WTC11 (cell line): ENCODE measurements at regions not wholly inside any gene's neighbourhood (a gene's known extent, or its start where the extent isn't known, plus 50 kb on each side); places are given as distances from the start of the nearest gene placed in this dataset.

ENCODE experiments used
- ATAC-seq: fragments of 200-7000 bp; cut with Tn5 transposase; 2 replicates; pipeline ENCODE4 v1.10.0; 2021; ENCODE audit warnings: mild to moderate bottlenecking, moderate library complexity
- CTCF ChIA-PET: fragments of 300-600 bp; sonication (Branson Sonifier 250); formaldehyde crosslinking; loops from one replicate; lab custom pipeline; 2021; ENCODE audit warnings: antibody characterized with exemption; lab: Charles Lee
- POLR2A ChIA-PET: fragments of 350-600 bp; sonication (Branson Sonifier 250); formaldehyde crosslinking; loops from one replicate; lab custom pipeline; 2021; ENCODE audit warnings: antibody characterized with exemption; lab: Charles Lee
- DNase-seq: peaks from one replicate; pipeline ENCODE4 v3.0.0; 2021; ENCODE audit warnings: low spot score
- H3K27ac Mint-ChIP-seq: 2 replicates; pipeline ENCODE4 v1.8.0; 2021; ENCODE audit warnings: mixed read lengths
- H3K27me3 Mint-ChIP-seq: 2 replicates; pipeline ENCODE4 v1.8.0; 2021; ENCODE audit warnings: low read depth, mild to moderate bottlenecking, moderate library complexity, mixed read lengths
- H3K36me3 Mint-ChIP-seq: 2 replicates; pipeline ENCODE4 v1.8.0; 2021; ENCODE audit warnings: mixed read lengths
- H3K4me1 Mint-ChIP-seq: 2 replicates; pipeline ENCODE4 v1.8.0; 2022; ENCODE audit warnings: mixed read lengths
- H3K4me3 Mint-ChIP-seq: 2 replicates; pipeline ENCODE4 v1.8.0; 2021; ENCODE audit warnings: mild to moderate bottlenecking, moderate library complexity, mixed read lengths
- H3K9me3 Mint-ChIP-seq: 2 replicates; pipeline ENCODE4 v1.8.0; 2021; ENCODE audit warnings: mixed read lengths
- E2F1 ChIP-seq: sonication (generic); formaldehyde crosslinking; IDR thresholded peaks from 2 replicates; pipeline ENCODE4 v1.8.0; 2022; ENCODE audit warnings: mild to moderate bottlenecking, missing genetic modification reagents
- E2F4 ChIP-seq: sonication (generic); formaldehyde crosslinking; IDR thresholded peaks from 2 replicates; pipeline ENCODE4 v1.8.1; 2022; ENCODE audit warnings: low read depth, mild to moderate bottlenecking, moderate library complexity, missing genetic modification reagents, borderline replicate concordance
- GTF2I ChIP-seq: fragments of 250-450 bp; sonication (Bioruptor Pico); conservative IDR thresholded peaks from 2 replicates; pipeline ENCODE4 v1.4.0; 2021; ENCODE audit warnings: mild to moderate bottlenecking
- MXD4 ChIP-seq: fragments of 250-450 bp; sonication (Bioruptor Pico); IDR thresholded peaks from 2 replicates; pipeline ENCODE4 v1.8.0; 2021; ENCODE audit warnings: mild to moderate bottlenecking, moderate library complexity, borderline replicate concordance
- NR2C2 ChIP-seq: sonication (generic); formaldehyde crosslinking; IDR thresholded peaks from 2 replicates; pipeline ENCODE4 v1.8.0; 2022; ENCODE audit warnings: mild to moderate bottlenecking, missing genetic modification reagents
- RELA ChIP-seq: sonication (generic); formaldehyde crosslinking; IDR thresholded peaks from 2 replicates; pipeline ENCODE4 v1.8.1; 2022; ENCODE audit warnings: missing genetic modification reagents, mild to moderate bottlenecking, borderline replicate concordance
- TCF7 ChIP-seq: sonication (generic); formaldehyde crosslinking; IDR thresholded peaks from 2 replicates; pipeline ENCODE4 v1.8.0; 2022; ENCODE audit warnings: mild to moderate bottlenecking, low read depth, missing genetic modification reagents, moderate library complexity
- TEAD4 ChIP-seq: sonication (generic); formaldehyde crosslinking; IDR thresholded peaks from 2 replicates; pipeline ENCODE4 v1.8.0; 2022; ENCODE audit warnings: mild to moderate bottlenecking, missing genetic modification reagents
- TP53 ChIP-seq: sonication (generic); formaldehyde crosslinking; IDR thresholded peaks from 2 replicates; pipeline ENCODE4 v1.8.1; 2023; ENCODE audit warnings: mild to moderate bottlenecking, missing genetic modification reagents
- USF1 ChIP-seq: sonication (generic); formaldehyde crosslinking; IDR thresholded peaks from 2 replicates; pipeline ENCODE4 v1.8.0; 2022; ENCODE audit warnings: mild to moderate bottlenecking, missing genetic modification reagents
- ZBTB43 ChIP-seq: sonication (generic); formaldehyde crosslinking; IDR thresholded peaks from 2 replicates; pipeline ENCODE4 v1.8.1; 2023; ENCODE audit warnings: mild to moderate bottlenecking, missing genetic modification reagents
- ZNF138 ChIP-seq: sonication (generic); formaldehyde crosslinking; conservative IDR thresholded peaks from 2 replicates; pipeline ENCODE4 v1.8.1; 2022; ENCODE audit warnings: mild to moderate bottlenecking, moderate library complexity, missing genetic modification reagents
- ZNF232 ChIP-seq: sonication (generic); formaldehyde crosslinking; IDR thresholded peaks from 2 replicates; pipeline ENCODE4 v1.8.0; 2022; ENCODE audit warnings: mild to moderate bottlenecking, missing genetic modification reagents
- ZNF263 ChIP-seq: sonication (generic); formaldehyde crosslinking; IDR thresholded peaks from 2 replicates; pipeline ENCODE4 v1.8.1; 2022; ENCODE audit warnings: low read depth, mild to moderate bottlenecking, moderate library complexity, missing genetic modification reagents
- TF ChIP-seq, protein P1 (sequence below): sonication (generic); formaldehyde crosslinking; IDR thresholded peaks from 2 replicates; pipeline ENCODE4 v1.8.1; 2023; ENCODE audit warnings: mild to moderate bottlenecking, missing genetic modification reagents, borderline replicate concordance
- TF ChIP-seq, protein P2 (sequence below): sonication (generic); formaldehyde crosslinking; IDR thresholded peaks from 2 replicates; pipeline ENCODE4 v1.8.0; 2023; ENCODE audit warnings: missing genetic modification reagents
- TF ChIP-seq, protein P3 (sequence below): sonication (generic); formaldehyde crosslinking; IDR thresholded peaks from 2 replicates; pipeline ENCODE4 v1.8.0; 2022; ENCODE audit warnings: mild to moderate bottlenecking, missing genetic modification reagents

- no peak for TF ChIP-seq ZNF263
- no peak for TF ChIP-seq GTF2I (CRISPR knock-in tag)
- no peak for TF ChIP-seq TP53
- no peak overlapping the region for H3K27ac Mint-ChIP-seq
- no peak for ATAC-seq
- no peak overlapping the region for H3K4me3 Mint-ChIP-seq
- H3K4me1 Mint-ChIP-seq: peaks cover 24% of the 10 kb centered on the region
- H3K9me3 Mint-ChIP-seq: peaks cover 6% of the 10 kb centered on the region
- H3K27me3 Mint-ChIP-seq: peaks cover 17% of the 10 kb centered on the region
- no peaks in the 10 kb centered on the region for H3K36me3 Mint-ChIP-seq
- ChIA-PET CTCF (interaction anchor here (0.7 to 1.1 kb wide), 2 partner anchors 18 to 224 kb away, joined by 4 read pairs; no protein-coding TSS in a partner anchor), POLR2A (no interaction called here)
- no peak for DNase-seq
Measured at GRCh38 chr21:41593760-41594138, 85.8 kb upstream of the TMPRSS2 start.

DNA sequence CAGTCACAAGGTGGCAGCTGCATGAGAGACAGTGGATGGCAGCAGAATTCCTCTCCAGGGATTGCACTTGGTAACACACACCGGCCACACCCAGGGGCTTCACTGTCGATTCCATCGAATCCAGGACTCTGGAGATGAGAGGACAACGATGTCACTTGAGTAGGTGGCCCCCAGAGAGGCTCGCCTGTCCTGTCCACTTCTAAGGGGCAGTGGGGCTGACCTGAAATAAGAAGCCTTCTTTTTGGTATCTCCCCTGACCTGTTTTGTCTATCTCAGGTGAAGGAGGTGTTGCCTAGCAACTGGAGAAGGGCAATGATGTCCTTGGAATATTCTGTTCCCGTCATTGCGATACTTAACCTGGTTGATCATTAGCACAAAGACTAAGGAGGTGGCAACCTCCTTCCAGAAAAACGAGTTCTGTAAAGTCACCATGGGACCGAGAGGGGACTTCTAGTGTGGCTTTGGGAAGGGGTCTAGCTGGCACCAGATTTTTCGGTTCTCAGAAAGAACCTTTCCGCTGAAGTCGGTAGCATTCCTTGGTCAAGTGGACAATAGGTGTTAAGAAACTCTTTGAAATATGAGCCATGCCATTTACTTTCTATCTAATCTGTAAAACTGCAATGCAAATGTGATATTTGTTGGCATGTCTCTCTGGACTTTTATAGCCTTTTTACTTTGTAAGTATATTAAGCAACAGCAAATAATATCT, 85.2 kb upstream of the TMPRSS2 start:
- CTCF ChIA-PET: interaction anchor here (0.7 to 1.1 kb wide), 2 partner anchors 19 to 224 kb away, joined by 4 read pairs; no protein-coding TSS in a partner anchor
- DNase-seq (no peak), ATAC-seq (no peak)
- POLR2A ChIA-PET: no interaction called here
- H3K27me3 Mint-ChIP-seq: peaks cover 17% of the 10 kb centered on the region
- TF ChIP-seq NR2C2: no peak
- TF ChIP-seq ZNF138 (CRISPR knock-in tag): no peak
- no peak overlapping the region for H3K4me3 Mint-ChIP-seq
- no peaks in the 10 kb centered on the region for H3K36me3 Mint-ChIP-seq
- peaks cover 24% of the 10 kb centered on the region for H3K4me1 Mint-ChIP-seq
- no peak overlapping the region for H3K27ac Mint-ChIP-seq
- H3K9me3 Mint-ChIP-seq: peaks cover 10% of the 10 kb centered on the region

GRCh38 chr21:41589620-41590175, 81.7 kb upstream of the TMPRSS2 start:
- Mint-ChIP-seq H3K9me3 (peaks cover 20% of the 10 kb centered on the region), H3K4me1 (peaks cover 20% of the 10 kb centered on the region), H3K27me3 (peaks cover 15% of the 10 kb centered on the region), H3K36me3 (no peaks in the 10 kb centered on the region), H3K27ac (no peak overlapping the region), H3K4me3 (no peak overlapping the region)
- TF ChIP-seq ZBTB43 (CRISPR knock-in tag) (no peak), RELA (CRISPR knock-in tag) (no peak), USF1 (no peak), ZNF232 (CRISPR knock-in tag) (no peak), E2F4 (no peak), MXD4 (no peak), TEAD4 (no peak), TCF7 (CRISPR knock-in tag) (no peak), E2F1 (CRISPR knock-in tag) (no peak)
- TF ChIP-seq, protein P1, sequence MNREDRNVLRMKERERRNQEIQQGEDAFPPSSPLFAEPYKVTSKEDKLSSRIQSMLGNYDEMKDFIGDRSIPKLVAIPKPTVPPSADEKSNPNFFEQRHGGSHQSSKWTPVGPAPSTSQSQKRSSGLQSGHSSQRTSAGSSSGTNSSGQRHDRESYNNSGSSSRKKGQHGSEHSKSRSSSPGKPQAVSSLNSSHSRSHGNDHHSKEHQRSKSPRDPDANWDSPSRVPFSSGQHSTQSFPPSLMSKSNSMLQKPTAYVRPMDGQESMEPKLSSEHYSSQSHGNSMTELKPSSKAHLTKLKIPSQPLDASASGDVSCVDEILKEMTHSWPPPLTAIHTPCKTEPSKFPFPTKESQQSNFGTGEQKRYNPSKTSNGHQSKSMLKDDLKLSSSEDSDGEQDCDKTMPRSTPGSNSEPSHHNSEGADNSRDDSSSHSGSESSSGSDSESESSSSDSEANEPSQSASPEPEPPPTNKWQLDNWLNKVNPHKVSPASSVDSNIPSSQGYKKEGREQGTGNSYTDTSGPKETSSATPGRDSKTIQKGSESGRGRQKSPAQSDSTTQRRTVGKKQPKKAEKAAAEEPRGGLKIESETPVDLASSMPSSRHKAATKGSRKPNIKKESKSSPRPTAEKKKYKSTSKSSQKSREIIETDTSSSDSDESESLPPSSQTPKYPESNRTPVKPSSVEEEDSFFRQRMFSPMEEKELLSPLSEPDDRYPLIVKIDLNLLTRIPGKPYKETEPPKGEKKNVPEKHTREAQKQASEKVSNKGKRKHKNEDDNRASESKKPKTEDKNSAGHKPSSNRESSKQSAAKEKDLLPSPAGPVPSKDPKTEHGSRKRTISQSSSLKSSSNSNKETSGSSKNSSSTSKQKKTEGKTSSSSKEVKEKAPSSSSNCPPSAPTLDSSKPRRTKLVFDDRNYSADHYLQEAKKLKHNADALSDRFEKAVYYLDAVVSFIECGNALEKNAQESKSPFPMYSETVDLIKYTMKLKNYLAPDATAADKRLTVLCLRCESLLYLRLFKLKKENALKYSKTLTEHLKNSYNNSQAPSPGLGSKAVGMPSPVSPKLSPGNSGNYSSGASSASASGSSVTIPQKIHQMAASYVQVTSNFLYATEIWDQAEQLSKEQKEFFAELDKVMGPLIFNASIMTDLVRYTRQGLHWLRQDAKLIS: no peak
- TF ChIP-seq, protein P2, sequence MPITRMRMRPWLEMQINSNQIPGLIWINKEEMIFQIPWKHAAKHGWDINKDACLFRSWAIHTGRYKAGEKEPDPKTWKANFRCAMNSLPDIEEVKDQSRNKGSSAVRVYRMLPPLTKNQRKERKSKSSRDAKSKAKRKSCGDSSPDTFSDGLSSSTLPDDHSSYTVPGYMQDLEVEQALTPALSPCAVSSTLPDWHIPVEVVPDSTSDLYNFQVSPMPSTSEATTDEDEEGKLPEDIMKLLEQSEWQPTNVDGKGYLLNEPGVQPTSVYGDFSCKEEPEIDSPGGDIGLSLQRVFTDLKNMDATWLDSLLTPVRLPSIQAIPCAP (CRISPR knock-in tag): no peak
- TF ChIP-seq, protein P3, sequence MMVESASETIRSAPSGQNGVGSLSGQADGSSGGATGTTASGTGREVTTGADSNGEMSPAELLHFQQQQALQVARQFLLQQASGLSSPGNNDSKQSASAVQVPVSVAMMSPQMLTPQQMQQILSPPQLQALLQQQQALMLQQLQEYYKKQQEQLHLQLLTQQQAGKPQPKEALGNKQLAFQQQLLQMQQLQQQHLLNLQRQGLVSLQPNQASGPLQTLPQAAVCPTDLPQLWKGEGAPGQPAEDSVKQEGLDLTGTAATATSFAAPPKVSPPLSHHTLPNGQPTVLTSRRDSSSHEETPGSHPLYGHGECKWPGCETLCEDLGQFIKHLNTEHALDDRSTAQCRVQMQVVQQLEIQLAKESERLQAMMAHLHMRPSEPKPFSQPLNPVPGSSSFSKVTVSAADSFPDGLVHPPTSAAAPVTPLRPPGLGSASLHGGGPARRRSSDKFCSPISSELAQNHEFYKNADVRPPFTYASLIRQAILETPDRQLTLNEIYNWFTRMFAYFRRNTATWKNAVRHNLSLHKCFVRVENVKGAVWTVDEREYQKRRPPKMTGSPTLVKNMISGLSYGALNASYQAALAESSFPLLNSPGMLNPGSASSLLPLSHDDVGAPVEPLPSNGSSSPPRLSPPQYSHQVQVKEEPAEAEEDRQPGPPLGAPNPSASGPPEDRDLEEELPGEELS: no peak
- no peak for ATAC-seq
- ChIA-PET CTCF (interaction anchor here (0.6 to 3.6 kb wide), 5 partner anchors 15 to 260 kb away, joined by 3 to 15 read pairs (median 3); no protein-coding TSS in a partner anchor), POLR2A (no interaction called here)
- DNase-seq: no peak
